ENCODE measurements at regions not wholly inside any gene's neighbourhood (a gene's known extent, or its start where the extent isn't known, plus 50 kb on each side); places are given as distances from the start of the nearest gene placed in this dataset.

- Mint-ChIP-seq H3K9me3 (no peaks in the 10 kb centered on the region), H3K27me3 (no peaks in the 10 kb centered on the region), H3K4me1 (ENCODE audit: low read depth) (no peaks in the 10 kb centered on the region), H3K27ac (no peak overlapping the region), H3K36me3 (ENCODE audit: low read depth) (no peaks in the 10 kb centered on the region), H3K4me3 (no peak overlapping the region)
- DNase-seq = no peak
These were observed 53.8 kb upstream of the GATA6 start for GRCh38 chr18:22115573-22115972.
